ENCODE measurements at regions not wholly inside any gene's neighbourhood (a gene's known extent, or its start where the extent isn't known, plus 50 kb on each side); places are given as distances from the start of the nearest gene placed in this dataset.
"Not testable (repeated sequence)": the region's sequence is repeated elsewhere in the genome, so short reads cannot be mapped to it uniquely, and the experiment has no call there.

- no peak overlapping the region for H3K27ac ChIP-seq
- TF ChIP-seq, protein P1, sequence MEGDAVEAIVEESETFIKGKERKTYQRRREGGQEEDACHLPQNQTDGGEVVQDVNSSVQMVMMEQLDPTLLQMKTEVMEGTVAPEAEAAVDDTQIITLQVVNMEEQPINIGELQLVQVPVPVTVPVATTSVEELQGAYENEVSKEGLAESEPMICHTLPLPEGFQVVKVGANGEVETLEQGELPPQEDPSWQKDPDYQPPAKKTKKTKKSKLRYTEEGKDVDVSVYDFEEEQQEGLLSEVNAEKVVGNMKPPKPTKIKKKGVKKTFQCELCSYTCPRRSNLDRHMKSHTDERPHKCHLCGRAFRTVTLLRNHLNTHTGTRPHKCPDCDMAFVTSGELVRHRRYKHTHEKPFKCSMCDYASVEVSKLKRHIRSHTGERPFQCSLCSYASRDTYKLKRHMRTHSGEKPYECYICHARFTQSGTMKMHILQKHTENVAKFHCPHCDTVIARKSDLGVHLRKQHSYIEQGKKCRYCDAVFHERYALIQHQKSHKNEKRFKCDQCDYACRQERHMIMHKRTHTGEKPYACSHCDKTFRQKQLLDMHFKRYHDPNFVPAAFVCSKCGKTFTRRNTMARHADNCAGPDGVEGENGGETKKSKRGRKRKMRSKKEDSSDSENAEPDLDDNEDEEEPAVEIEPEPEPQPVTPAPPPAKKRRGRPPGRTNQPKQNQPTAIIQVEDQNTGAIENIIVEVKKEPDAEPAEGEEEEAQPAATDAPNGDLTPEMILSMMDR (conservative IDR thresholded peaks at IDR 0.05) = no peak
Measured at GRCh38 chr5:85628153-85628552, 989.6 kb upstream of the COX7C start.

DNA sequence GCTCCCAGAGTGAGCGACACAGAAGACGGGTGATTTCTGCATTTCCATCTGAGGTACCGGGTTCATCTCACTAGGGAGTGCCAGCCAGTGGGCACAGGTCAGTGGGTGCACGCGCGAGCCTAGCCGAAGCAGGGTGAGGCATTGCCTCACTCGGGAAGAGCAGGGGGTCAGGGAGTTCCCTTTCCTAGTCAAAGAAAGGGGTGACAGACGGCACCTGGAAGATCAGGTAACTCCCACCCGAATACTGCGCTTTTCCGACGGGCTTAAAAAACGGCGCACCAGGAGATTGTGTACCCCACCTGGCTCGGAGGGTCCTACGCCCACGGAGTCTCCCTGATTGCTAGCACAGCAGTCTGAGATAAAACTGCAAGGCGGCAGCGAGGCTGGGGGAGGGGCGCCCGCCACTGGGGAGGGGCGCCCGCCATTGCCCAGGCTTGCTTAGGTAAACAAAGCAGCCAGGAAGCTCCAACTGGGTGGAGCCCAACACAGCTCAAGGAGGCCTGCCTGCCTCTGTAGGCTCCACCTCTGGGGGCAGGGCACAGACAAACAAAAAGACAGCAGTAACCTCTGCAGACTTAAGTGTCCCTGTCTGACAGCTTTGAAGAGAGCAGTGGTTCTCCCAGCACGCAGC is 979.1 kb upstream of the COX7C start:
- not testable (repeated sequence) for H3K27ac ChIP-seq

DNA sequence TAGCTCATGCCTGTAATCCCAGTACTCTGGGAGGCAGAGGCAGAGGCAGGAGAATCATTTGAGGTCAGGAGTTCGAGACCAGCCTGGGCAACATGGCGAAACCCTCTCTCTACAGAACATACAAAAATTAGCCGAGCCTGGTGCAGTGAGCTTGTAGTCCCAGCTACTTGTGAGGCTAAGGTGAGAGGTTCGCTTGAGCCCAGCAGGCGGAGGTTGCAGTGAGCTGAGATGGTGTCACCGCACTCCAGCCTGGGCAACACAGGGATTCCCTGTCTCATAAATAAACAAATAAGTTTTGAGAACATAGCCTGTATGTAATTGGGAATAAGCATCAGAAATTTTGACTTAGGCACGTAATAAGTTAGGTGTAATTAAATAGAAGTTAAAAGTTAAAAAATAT is 971.7 kb upstream of the COX7C start:
- TF ChIP-seq, protein P1 (conservative IDR thresholded peaks at IDR 0.05) = no peak
- H3K27ac ChIP-seq = no peak overlapping the region

- TF ChIP-seq, protein P1 (conservative IDR thresholded peaks at IDR 0.05) = no peak
- H3K27ac ChIP-seq = no peak overlapping the region
Measured at GRCh38 chr5:85646641-85647040, 971.1 kb upstream of the COX7C start.

DNA sequence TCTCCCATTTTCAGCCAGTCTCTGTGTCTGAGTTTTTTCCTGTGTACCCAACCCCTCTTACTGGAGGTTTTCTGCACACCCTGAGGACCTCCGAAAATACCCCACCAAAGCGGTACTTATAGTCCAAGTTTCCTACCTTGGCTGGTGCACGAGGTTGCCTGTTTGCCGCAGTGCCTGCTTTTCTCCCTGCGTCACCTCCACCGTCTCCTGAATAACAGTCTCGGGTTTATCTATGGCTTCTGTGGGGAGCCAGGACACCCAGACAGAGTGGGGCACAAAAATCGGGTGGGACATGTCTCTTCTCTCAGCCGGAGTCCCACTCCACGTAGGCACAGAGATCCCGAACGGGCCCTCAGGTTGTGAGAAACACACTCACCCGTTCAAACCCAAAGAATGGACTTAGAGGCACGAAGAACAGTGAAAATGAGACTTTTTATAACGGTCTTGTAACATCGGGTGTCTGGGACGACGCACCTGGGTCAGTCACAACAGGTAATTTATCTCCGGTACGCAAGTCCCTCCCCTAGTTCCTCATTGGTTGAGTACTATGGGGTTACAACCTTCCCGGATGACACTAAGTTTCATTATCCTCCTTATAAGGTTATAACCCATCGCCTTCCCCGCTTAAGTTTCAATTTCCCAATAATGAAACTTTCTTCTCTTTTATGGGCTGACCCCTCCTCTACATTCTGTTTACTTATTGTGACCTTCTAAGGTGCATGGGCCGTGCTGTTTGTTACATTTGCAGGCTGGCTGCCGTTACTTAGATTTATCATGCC is 970.2 kb upstream of the COX7C start:
- no peak overlapping the region for H3K27ac ChIP-seq
- TF ChIP-seq, protein P1 (conservative IDR thresholded peaks at IDR 0.05) = no peak

GRCh38 chr5:85648495-85648894 is 969.2 kb upstream of the COX7C start:
- H3K27ac ChIP-seq = no peak overlapping the region
- TF ChIP-seq, protein P1 (conservative IDR thresholded peaks at IDR 0.05) = no peak

- TF ChIP-seq, protein P1 (conservative IDR thresholded peaks at IDR 0.05) = no peak
- no peak overlapping the region for H3K27ac ChIP-seq
Measured at GRCh38 chr5:85651731-85652130, 966.0 kb upstream of the COX7C start.

- not testable (repeated sequence) for H3K27ac ChIP-seq
Measured at GRCh38 chr5:85654144-85654543, 963.6 kb upstream of the COX7C start.

Data from VCaP (cell line).